ENCODE measurements at regions not wholly inside any gene's neighbourhood (a gene's known extent, or its start where the extent isn't known, plus 50 kb on each side); places are given as distances from the start of the nearest gene placed in this dataset.

- intact Hi-C loops (cut with DNase I; ENCODE audit: low total_unique reads) = no loop called here
These were observed 377.8 kb upstream of the RUNX1 start for GRCh38 chr21:35426897-35427296.

DNA sequence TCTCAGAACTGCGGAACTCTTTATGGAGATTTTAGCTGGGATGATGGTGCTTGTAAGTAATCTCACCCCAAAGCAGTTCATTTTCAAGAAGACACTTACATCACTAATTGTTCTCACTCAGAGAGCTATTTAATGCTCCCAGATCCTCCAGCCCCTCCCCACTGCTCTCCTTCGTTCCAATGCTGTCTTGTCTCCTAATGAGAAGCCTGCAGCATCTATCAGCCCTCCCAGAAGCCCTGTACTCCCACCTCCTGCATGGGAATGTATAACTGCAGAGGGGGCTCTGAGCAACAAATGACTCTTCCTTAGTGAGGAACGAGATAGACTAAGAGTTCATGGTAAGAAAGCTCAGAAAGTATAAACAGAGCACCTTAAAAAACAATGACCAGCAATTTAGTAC is 377.4 kb upstream of the RUNX1 start:
- Histone ChIP-seq H3K9me3 (no peaks in the 10 kb centered on the region), H3K4me3 (no peak overlapping the region), H3K4me1 (peaks cover 0 to 4% of the 10 kb centered on the region in 2 donors), H3K36me3 (no peaks in the 10 kb centered on the region), H3K27ac (no peak overlapping the region), H3K27me3 (peaks cover 4 to 21% (median 5%) of the 10 kb centered on the region in 3 donors)
- TF ChIP-seq POLR2A (IDR thresholded peaks at IDR 0.05) (no peak), CTCF (IDR thresholded peaks at IDR 0.05 in 4 of 5, conservative IDR thresholded peaks at IDR 0.05 in 1 of 5) (no peak)
- DNase-seq (no peak), ATAC-seq (no peak)
- intact Hi-C loops (cut with DNase I; ENCODE audit: low total_unique reads) (no loop called here), in situ Hi-C loops (cut with MboI; ENCODE audit: low sequenced_read_pairs in 4 of 4) (no loop called here)

More at GRCh38 chr21:35426897-35427296, 377.8 kb upstream of the RUNX1 start:
- in situ Hi-C loops (cut with MboI; ENCODE audit: low sequenced_read_pairs in 4 of 4) = no loop called here
- TF ChIP-seq POLR2A (IDR thresholded peaks at IDR 0.05) = no peak
- no peak for TF ChIP-seq CTCF (IDR thresholded peaks at IDR 0.05 in 4 of 5, conservative IDR thresholded peaks at IDR 0.05 in 1 of 5)
- no peak overlapping the region for H3K27ac ChIP-seq
- H3K4me3 ChIP-seq = no peak overlapping the region
- ATAC-seq (no peak), DNase-seq (no peak)
- peaks cover 0 to 4% of the 10 kb centered on the region in 2 donors for H3K4me1 ChIP-seq
- H3K36me3 ChIP-seq = no peaks in the 10 kb centered on the region
- no peaks in the 10 kb centered on the region for H3K9me3 ChIP-seq
- H3K27me3 ChIP-seq = peaks cover 4 to 21% (median 5%) of the 10 kb centered on the region in 3 donors

DNA sequence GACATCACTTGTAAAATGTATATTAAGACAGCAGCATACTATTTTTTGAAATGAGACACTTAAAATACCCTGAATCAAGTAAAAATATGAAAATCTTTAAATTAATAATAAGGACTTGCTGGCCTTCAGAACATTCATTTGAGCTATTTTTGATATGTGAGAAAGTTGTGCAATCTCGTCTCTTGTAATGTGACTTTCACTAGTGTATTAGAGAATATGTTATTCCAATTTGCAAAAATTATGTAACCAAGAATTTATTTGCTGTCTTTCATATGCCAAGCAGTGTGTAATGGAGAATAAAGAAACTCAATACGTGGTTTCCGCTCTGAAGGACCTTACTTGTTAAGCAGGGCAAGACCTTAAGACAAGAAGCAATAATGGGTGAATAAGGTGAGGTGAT is 375.0 kb upstream of the RUNX1 start:
- Histone ChIP-seq H3K9me3 (no peaks in the 10 kb centered on the region), H3K4me3 (no peak overlapping the region), H3K36me3 (no peaks in the 10 kb centered on the region), H3K27ac (no peak overlapping the region), H3K4me1 (peaks cover 0 to 4% of the 10 kb centered on the region in 2 donors), H3K27me3 (peaks cover 0 to 21% (median 4%) of the 10 kb centered on the region in 3 donors)
- TF ChIP-seq POLR2A (IDR thresholded peaks at IDR 0.05) (no peak), CTCF (IDR thresholded peaks at IDR 0.05 in 4 of 5, conservative IDR thresholded peaks at IDR 0.05 in 1 of 5) (no peak)
- ATAC-seq (no peak), DNase-seq (no peak)
- in situ Hi-C loops (cut with MboI; ENCODE audit: low sequenced_read_pairs in 4 of 4) (loop anchor here in 2 of 4 donors (25.0 kb wide), 2 partner anchors 512 to 737 kb away; no protein-coding TSS in a partner anchor), intact Hi-C loops (cut with DNase I; ENCODE audit: low total_unique reads) (no loop called here)

DNA sequence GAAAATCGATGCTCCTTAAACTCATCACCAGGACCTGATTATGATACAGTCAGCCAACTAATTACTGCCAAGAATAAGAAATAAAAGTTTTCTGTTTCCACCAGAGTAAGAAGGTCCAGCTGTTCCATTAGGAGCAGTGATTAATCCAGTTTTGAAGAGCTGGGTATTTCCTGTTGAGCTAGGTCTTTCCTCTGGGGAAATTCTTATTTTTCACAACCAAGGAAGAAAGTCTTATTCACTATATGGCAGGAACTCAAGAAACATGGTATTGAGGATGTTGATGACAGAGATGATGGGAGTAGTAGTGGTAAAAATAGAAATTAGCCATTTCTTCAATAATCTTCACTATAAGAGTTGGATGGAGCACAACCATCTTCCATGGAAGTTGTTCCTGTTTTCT is 374.6 kb upstream of the RUNX1 start:
- in situ Hi-C loops (cut with MboI; ENCODE audit: low sequenced_read_pairs in 4 of 4) = loop anchor here in 2 of 4 donors (25.0 kb wide), 2 partner anchors 511 to 736 kb away; no protein-coding TSS in a partner anchor
- intact Hi-C loops (cut with DNase I; ENCODE audit: low total_unique reads) = no loop called here
- H3K27me3 ChIP-seq = peaks cover 0 to 21% (median 4%) of the 10 kb centered on the region in 3 donors
- H3K9me3 ChIP-seq = no peaks in the 10 kb centered on the region
- H3K4me3 ChIP-seq = no peak overlapping the region
- DNase-seq (no peak), ATAC-seq (no peak)
- TF ChIP-seq CTCF (IDR thresholded peaks at IDR 0.05 in 4 of 5, conservative IDR thresholded peaks at IDR 0.05 in 1 of 5) (no peak), POLR2A (IDR thresholded peaks at IDR 0.05) (no peak)
- peak overlapping the region in 1 of 4 donors; percentile 0 for H3K27ac ChIP-seq
- H3K4me1 ChIP-seq = peaks cover 0 to 4% of the 10 kb centered on the region in 2 donors
- no peaks in the 10 kb centered on the region for H3K36me3 ChIP-seq

DNA sequence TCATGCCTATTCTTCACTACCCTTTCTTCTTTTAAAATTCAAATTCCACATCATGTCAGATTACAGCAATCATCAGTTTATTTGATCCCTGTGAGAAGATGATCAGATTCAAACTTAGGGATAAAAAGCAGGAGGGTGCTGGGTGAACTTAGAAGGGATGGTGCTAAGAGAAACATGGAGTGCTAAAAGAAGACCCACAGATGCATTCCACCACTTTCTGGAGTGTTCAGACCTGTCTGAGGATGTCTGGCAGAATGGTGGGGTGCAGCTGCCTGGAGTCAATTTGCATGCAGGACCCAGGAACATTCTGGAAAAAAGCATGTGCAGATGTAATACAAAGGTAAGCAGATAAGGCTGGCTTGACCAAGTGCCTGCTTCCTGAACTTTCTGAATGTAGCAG is 372.9 kb upstream of the RUNX1 start:
- H3K9me3 ChIP-seq = no peaks in the 10 kb centered on the region
- intact Hi-C loops (cut with DNase I; ENCODE audit: low total_unique reads) = no loop called here
- no peak for TF ChIP-seq CTCF (IDR thresholded peaks at IDR 0.05 in 4 of 5, conservative IDR thresholded peaks at IDR 0.05 in 1 of 5)
- no peak for TF ChIP-seq POLR2A (IDR thresholded peaks at IDR 0.05)
- peaks cover 0 to 6% (median 0%) of the 10 kb centered on the region in 3 donors for H3K27me3 ChIP-seq
- H3K27ac ChIP-seq = no peak overlapping the region
- DNase-seq (no peak), ATAC-seq (no peak)
- in situ Hi-C loops (cut with MboI; ENCODE audit: low sequenced_read_pairs in 4 of 4) = loop anchor here in 2 of 4 donors (25.0 kb wide), 2 partner anchors 510 to 735 kb away; no protein-coding TSS in a partner anchor
- no peak overlapping the region for H3K4me3 ChIP-seq
- H3K36me3 ChIP-seq = no peaks in the 10 kb centered on the region
- H3K4me1 ChIP-seq = no peaks in the 10 kb centered on the region
